Prostate gland (tissue), 2 donors: ENCODE measurements at regions not wholly inside any gene's neighbourhood (a gene's known extent, or its start where the extent isn't known, plus 50 kb on each side); places are given as distances from the start of the nearest gene placed in this dataset.

ENCODE experiments used
- DNase-seq: peaks from one replicate; pipeline ENCODE4 v3.0.0-alpha.2; 2019; ENCODE audit warnings: low spot score
- H3K27ac ChIP-seq, 2 donors: fragments of 200-600 bp; sonication (generic); 2 replicates each; pipeline ENCODE4 v1.5.1; 2017 to 2019
- H3K27me3 ChIP-seq: fragments of 200-600 bp; sonication (generic); replicated peaks from 2 replicates; pipeline ENCODE4 v1.5.1; 2019; ENCODE audit not compliant: insufficient read depth
- H3K36me3 ChIP-seq, 2 donors: fragments of 200-600 bp; sonication (generic); 1 replicate in 1 of 2; 2 replicates in 1 of 2; pipeline versions ENCODE4 v1.5.1 to v1.8.1; 2017 to 2019
- H3K4me1 ChIP-seq: fragments of 200-600 bp; sonication (generic); replicated peaks from 2 replicates; pipeline ENCODE4 v1.5.1; 2019
- H3K4me3 ChIP-seq, 2 donors: fragments of 200-600 bp; sonication (generic); 2 replicates each; pipeline ENCODE4 v1.5.1; 2017 to 2019
- H3K9me3 ChIP-seq: fragments of 200-600 bp; sonication (generic); 2 replicates; pipeline ENCODE4 v1.5.1; 2017
- CTCF ChIP-seq, 4 experiments: fragments of 200-600 bp in 2 of 4; fragments of 450-650 bp in 2 of 4; sonication (generic) in 2 of 4; IDR thresholded peaks; 1 replicate in 3 of 4; 2 replicates in 1 of 4; pipeline ENCODE4 v1.5.1; 2016 to 2019; ENCODE audit warnings: antibody characterized with exemption in 4 of 4, mild to moderate bottlenecking in 2 of 4, moderate library complexity in 2 of 4
- POLR2A ChIP-seq: fragments of 450-650 bp; IDR thresholded peaks from one replicate; pipeline ENCODE4 v1.6.1; 2016; ENCODE audit warnings: antibody characterized with exemption, mild to moderate bottlenecking
- POLR2AphosphoS5 ChIP-seq: sonication (generic); formaldehyde crosslinking; IDR thresholded peaks from one replicate; pipeline ENCODE4 v1.6.1; 2017; ENCODE audit warnings: antibody characterized with exemption
- WGBS: methylation state at CpG from one replicate; pipeline ENCODE4 v1.1.5; 2018; 5-methylcytosine and 5-hydroxymethylcytosine counted together
- intact Hi-C: fragments of 100-400 bp; cut with DNase I; formaldehyde crosslinking; loops from one replicate; pipeline ENCODE4 v1.14.2; 2022

GRCh38 chr4:1512738-1513660 lies 106.8 kb upstream of the NKX1-1 start:
- peak; percentile 25 for DNase-seq
- H3K27ac ChIP-seq = no peak overlapping the region
- H3K9me3 ChIP-seq = no peaks in the 10 kb centered on the region
- 11% methylated on average over 41 of the region's 78 CpGs for WGBS
- H3K4me1 ChIP-seq = no peaks in the 10 kb centered on the region
- intact Hi-C loops = no loop called here
- H3K4me3 ChIP-seq = peak overlapping the region in 1 of 2 donors; percentile 21
- H3K27me3 ChIP-seq = peaks cover 6% of the 10 kb centered on the region
- TF ChIP-seq POLR2A = no peak
- peak; percentile 36 to 72 (median 65) for TF ChIP-seq CTCF (IDR thresholded peaks at IDR 0.05)
- no peaks in the 10 kb centered on the region for H3K36me3 ChIP-seq

DNA sequence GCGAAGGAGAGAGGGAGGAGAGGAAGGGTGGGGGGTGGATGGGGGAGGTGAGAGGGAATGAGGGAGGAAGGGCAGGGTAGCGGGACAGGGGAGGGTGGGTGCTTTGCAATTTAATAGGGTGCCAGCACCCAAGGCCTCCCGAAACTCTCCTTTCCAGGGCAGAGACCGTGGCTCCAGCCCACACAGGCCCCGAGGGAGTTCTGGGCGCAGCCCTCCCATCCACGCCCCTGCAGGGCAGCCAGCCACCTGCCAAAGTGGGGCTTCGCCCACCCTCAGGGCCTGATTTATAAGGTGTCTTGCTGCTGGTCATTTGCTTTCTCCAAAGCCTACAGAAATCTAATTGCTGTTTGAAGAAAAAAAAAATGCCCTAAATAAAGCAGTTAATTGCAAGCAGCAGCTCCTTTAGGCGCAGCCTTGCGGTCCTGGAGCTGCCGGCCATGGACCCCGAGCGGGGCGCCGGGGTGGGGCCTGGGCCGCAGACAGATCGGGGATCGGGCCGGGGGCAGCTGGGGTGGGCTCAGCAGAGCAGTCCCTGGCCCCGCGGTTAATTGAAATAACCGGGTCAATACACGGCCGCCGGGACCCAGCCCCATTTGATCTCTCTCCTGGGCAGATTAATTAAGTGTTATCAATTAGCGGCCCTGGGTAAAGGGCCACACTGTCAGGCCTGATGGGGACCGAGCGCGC lies 106.0 kb upstream of the NKX1-1 start:
- Histone ChIP-seq H3K27ac (no peak overlapping the region), H3K27me3 (peaks cover 6% of the 10 kb centered on the region), H3K9me3 (no peaks in the 10 kb centered on the region), H3K4me1 (no peaks in the 10 kb centered on the region), H3K4me3 (no peak overlapping the region), H3K36me3 (no peaks in the 10 kb centered on the region)
- no peak for DNase-seq
- WGBS = 65% methylated on average over 29 of the region's 29 CpGs
- intact Hi-C loops = no loop called here
- no peak for TF ChIP-seq CTCF (IDR thresholded peaks at IDR 0.05)
- TF ChIP-seq POLR2AphosphoS5 = no peak
- TF ChIP-seq POLR2A = no peak

- WGBS = 75% methylated on average over 22 of the region's 22 CpGs
- H3K27me3 ChIP-seq = peaks cover 2% of the 10 kb centered on the region
- DNase-seq = no peak
- H3K4me1 ChIP-seq = no peaks in the 10 kb centered on the region
- no peak for TF ChIP-seq CTCF (IDR thresholded peaks at IDR 0.05)
- no peak for TF ChIP-seq POLR2A
- no peak for TF ChIP-seq POLR2AphosphoS5
- H3K4me3 ChIP-seq = no peak overlapping the region
- no peaks in the 10 kb centered on the region for H3K36me3 ChIP-seq
- no peak overlapping the region for H3K27ac ChIP-seq
- intact Hi-C loops = no loop called here
- no peaks in the 10 kb centered on the region for H3K9me3 ChIP-seq
These were observed 105.3 kb upstream of the NKX1-1 start for GRCh38 chr4:1511441-1512041.

DNA sequence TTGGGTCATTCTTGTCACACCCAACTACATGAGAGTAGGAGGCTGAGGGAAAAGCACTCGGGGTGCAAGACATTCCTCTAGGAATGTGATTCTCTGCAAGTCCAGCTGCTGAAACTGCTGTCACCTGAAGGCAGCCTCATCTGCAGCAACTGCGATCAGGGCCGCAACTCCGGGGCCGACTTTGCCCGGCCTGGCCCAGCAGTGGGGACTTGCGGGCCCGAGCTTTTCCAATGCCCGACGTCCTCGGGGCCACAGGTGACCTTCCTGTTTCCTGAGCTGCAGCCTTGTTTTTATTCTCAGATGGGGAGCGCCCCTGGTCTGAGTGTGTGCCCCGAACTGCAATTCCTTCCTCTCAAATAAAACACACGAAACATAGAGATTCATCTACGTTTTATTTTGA lies 104.7 kb upstream of the NKX1-1 start:
- DNase-seq = no peak
- Histone ChIP-seq H3K9me3 (no peaks in the 10 kb centered on the region), H3K36me3 (no peaks in the 10 kb centered on the region), H3K4me1 (no peaks in the 10 kb centered on the region), H3K27ac (no peak overlapping the region), H3K27me3 (peaks cover 3% of the 10 kb centered on the region), H3K4me3 (no peak overlapping the region)
- WGBS = 89% methylated on average over 15 of the region's 15 CpGs
- TF ChIP-seq POLR2A (no peak), CTCF (IDR thresholded peaks at IDR 0.05) (no peak), POLR2AphosphoS5 (no peak)
- intact Hi-C loops = no loop called here
